ENCODE measurements at regions not wholly inside any gene's neighbourhood (a gene's known extent, or its start where the extent isn't known, plus 50 kb on each side); places are given as distances from the start of the nearest gene placed in this dataset.

DNA sequence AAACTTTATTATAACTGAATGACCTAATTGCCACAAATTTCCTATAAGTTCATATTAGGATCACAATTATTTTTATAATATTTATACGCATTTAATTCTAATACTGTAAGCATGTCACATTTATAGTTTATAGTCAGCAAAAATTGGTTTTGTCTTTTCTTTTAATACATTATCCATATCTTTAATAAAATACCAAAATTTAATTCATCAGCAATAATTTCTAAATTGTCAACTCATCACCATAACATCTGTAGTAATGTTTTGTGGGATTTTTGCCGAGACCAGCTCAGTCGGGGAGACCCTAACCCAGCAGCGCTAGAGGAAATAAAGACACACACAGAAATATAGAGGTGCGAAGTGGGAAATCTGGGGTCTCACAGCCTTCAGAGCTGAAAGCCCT, 254.2 kb downstream of the KIF21A start:
- no peak for TF ChIP-seq POLR2A (IDR thresholded peaks at IDR 0.05)
- TF ChIP-seq, protein P1, sequence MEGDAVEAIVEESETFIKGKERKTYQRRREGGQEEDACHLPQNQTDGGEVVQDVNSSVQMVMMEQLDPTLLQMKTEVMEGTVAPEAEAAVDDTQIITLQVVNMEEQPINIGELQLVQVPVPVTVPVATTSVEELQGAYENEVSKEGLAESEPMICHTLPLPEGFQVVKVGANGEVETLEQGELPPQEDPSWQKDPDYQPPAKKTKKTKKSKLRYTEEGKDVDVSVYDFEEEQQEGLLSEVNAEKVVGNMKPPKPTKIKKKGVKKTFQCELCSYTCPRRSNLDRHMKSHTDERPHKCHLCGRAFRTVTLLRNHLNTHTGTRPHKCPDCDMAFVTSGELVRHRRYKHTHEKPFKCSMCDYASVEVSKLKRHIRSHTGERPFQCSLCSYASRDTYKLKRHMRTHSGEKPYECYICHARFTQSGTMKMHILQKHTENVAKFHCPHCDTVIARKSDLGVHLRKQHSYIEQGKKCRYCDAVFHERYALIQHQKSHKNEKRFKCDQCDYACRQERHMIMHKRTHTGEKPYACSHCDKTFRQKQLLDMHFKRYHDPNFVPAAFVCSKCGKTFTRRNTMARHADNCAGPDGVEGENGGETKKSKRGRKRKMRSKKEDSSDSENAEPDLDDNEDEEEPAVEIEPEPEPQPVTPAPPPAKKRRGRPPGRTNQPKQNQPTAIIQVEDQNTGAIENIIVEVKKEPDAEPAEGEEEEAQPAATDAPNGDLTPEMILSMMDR (IDR thresholded peaks at IDR 0.05 in 4 of 5, conservative IDR thresholded peaks at IDR 0.05 in 1 of 5) = no peak
- H3K4me3 ChIP-seq = no peak overlapping the region
- in situ Hi-C loops (cut with MboI; ENCODE audit: low sequenced_read_pairs in 4 of 4) = no loop called here

DNA sequence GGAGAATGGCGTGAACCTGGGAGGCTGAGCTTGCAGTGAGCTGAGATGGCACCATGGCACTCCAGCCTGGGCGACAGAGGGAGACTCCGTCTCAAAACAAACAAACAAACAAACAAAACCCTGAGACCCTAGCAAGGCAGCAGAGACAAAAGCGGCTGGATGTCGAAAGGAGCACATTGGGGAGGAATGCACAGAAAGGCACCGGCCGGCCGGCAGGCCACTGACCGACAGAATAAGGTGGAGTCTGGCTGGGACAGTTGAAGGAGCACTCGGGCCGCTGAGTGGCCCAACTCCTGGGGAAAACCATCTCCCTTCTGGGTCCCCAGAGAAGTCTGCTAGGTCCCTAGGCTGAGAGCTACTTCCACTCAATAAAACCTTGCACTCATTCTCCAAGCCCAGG, 256.2 kb downstream of the KIF21A start:
- H3K27ac ChIP-seq = no peak overlapping the region
- DNase-seq (no peak), ATAC-seq (no peak)
- no peaks in the 10 kb centered on the region for H3K27me3 ChIP-seq
- H3K4me3 ChIP-seq = no peak overlapping the region
- no peaks in the 10 kb centered on the region for H3K36me3 ChIP-seq
- TF ChIP-seq, protein P1 (IDR thresholded peaks at IDR 0.05 in 4 of 5, conservative IDR thresholded peaks at IDR 0.05 in 1 of 5) = no peak
- TF ChIP-seq POLR2A (IDR thresholded peaks at IDR 0.05) = no peak
- intact Hi-C loops (cut with DNase I; ENCODE audit: low total_unique reads) (no loop called here), in situ Hi-C loops (cut with MboI; ENCODE audit: low sequenced_read_pairs in 4 of 4) (no loop called here)
- no peaks in the 10 kb centered on the region for H3K4me1 ChIP-seq
- no peaks in the 10 kb centered on the region for H3K9me3 ChIP-seq

More for the DNA sequence above, 254.2 kb downstream of the KIF21A start:
- H3K4me1 ChIP-seq = no peaks in the 10 kb centered on the region
- no peak for DNase-seq
- H3K9me3 ChIP-seq = no peaks in the 10 kb centered on the region
- no peaks in the 10 kb centered on the region for H3K27me3 ChIP-seq
- no peak overlapping the region for H3K27ac ChIP-seq
- no peaks in the 10 kb centered on the region for H3K36me3 ChIP-seq
- no peak for ATAC-seq
- intact Hi-C loops (cut with DNase I; ENCODE audit: low total_unique reads) = no loop called here

DNA sequence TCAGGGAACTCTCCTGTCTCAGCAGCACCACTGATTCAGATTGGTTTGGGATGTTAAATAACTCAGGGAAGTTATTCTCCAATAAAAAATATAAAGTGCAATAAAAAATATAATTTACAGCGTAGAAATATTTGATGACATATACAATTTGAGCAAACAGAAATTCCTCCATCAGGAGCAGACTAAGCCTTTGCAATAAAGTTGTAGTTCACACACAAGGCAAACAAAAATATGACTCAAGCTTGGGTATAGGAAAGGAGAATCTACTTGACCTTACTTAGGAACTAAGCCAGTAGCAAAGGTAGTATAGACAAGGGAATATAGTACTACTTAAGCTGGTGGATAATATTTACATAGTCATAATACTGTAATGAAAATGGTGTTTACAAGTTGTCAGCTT, 264.1 kb downstream of the KIF21A start:
- intact Hi-C loops (cut with DNase I; ENCODE audit: low total_unique reads) = no loop called here
- H3K4me3 ChIP-seq = no peak overlapping the region
- H3K27me3 ChIP-seq = no peaks in the 10 kb centered on the region
- H3K4me1 ChIP-seq = no peaks in the 10 kb centered on the region
- in situ Hi-C loops (cut with MboI; ENCODE audit: low sequenced_read_pairs in 4 of 4) = no loop called here
- H3K9me3 ChIP-seq = no peaks in the 10 kb centered on the region
- no peaks in the 10 kb centered on the region for H3K36me3 ChIP-seq
- no peak for DNase-seq
- no peak for ATAC-seq
- TF ChIP-seq, protein P1 (IDR thresholded peaks at IDR 0.05 in 4 of 5, conservative IDR thresholded peaks at IDR 0.05 in 1 of 5) = no peak
- TF ChIP-seq POLR2A (IDR thresholded peaks at IDR 0.05) = no peak
- no peak overlapping the region for H3K27ac ChIP-seq

DNA sequence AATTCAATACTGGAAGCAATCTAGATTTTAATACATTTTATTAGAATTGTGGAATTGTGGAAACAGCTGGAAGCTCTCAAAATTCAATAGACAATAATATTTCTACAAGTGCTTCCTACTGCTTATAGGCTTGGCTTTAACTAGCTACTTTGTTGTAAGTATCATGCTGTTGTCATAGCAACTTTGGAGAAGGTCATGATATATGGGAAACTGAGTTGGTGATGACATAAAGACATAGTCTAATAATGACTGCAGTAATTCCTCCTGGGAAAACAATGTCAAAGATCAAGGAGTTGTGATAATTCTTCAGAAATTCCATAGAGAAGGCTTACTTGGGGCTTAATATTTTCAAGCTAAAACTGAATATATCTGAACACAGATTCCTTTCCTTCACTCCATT, 266.6 kb downstream of the KIF21A start:
- intact Hi-C loops (cut with DNase I; ENCODE audit: low total_unique reads) = no loop called here
- Histone ChIP-seq H3K9me3 (no peaks in the 10 kb centered on the region), H3K36me3 (no peaks in the 10 kb centered on the region), H3K27me3 (no peaks in the 10 kb centered on the region), H3K4me3 (no peak overlapping the region), H3K27ac (no peak overlapping the region), H3K4me1 (no peaks in the 10 kb centered on the region)
- no peak for ATAC-seq
- no peak for TF ChIP-seq POLR2A (IDR thresholded peaks at IDR 0.05)
- TF ChIP-seq, protein P1 (IDR thresholded peaks at IDR 0.05 in 4 of 5, conservative IDR thresholded peaks at IDR 0.05 in 1 of 5) = no peak
- in situ Hi-C loops (cut with MboI; ENCODE audit: low sequenced_read_pairs in 4 of 4) = no loop called here
- DNase-seq = no peak

DNA sequence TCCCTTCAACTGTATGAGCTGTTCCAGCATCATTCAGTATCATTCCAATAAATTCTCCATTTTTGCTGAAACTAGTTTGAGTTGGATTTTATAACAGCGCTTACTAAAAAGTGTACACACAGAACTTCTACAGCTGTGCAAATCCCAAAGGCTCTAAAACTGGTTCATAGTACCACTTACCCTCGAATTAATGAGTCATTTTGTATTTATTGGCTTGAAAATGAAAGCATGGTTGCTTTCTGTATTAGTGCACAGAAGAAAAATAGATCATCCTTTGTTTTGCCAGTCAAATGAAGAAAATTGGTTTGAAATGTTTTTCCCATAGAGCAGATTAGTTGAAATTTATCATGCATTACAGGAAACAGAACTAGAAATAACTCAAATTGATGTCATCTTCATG, 268.3 kb upstream of the CPNE8 start:
- no peak for DNase-seq
- Histone ChIP-seq H3K9me3 (no peaks in the 10 kb centered on the region), H3K36me3 (no peaks in the 10 kb centered on the region), H3K4me1 (no peaks in the 10 kb centered on the region), H3K27me3 (no peaks in the 10 kb centered on the region), H3K4me3 (no peak overlapping the region), H3K27ac (no peak overlapping the region)
- ATAC-seq = no peak
- intact Hi-C loops (cut with DNase I; ENCODE audit: low total_unique reads) (no loop called here), in situ Hi-C loops (cut with MboI; ENCODE audit: low sequenced_read_pairs in 4 of 4) (no loop called here)
- no peak for TF ChIP-seq POLR2A (IDR thresholded peaks at IDR 0.05)
- TF ChIP-seq, protein P1 (IDR thresholded peaks at IDR 0.05 in 4 of 5, conservative IDR thresholded peaks at IDR 0.05 in 1 of 5) = no peak

Data from gastrocnemius medialis (tissue), 4 donors.